ENCODE measurements at regions not wholly inside any gene's neighbourhood (a gene's known extent, or its start where the extent isn't known, plus 50 kb on each side); places are given as distances from the start of the nearest gene placed in this dataset.

GRCh38 chr6:5899216-5900045, 107.3 kb downstream of the NRN1 start:
- no peak overlapping the region for H3K4me3 ChIP-seq (ENCODE audit: low read depth, low read length)
- no peak for DNase-seq (ENCODE audit: low read depth)
- no peak for TF ChIP-seq CTCF (IDR thresholded peaks at IDR 0.05; ENCODE audit: insufficient read depth, low read depth, low read length)

GRCh38 chr6:5898563-5898962, 108.2 kb downstream of the NRN1 start:
- no peak overlapping the region for H3K4me3 ChIP-seq (ENCODE audit: low read depth, low read length)
- DNase-seq (ENCODE audit: low read depth) = no peak
- no peak for TF ChIP-seq CTCF (IDR thresholded peaks at IDR 0.05; ENCODE audit: insufficient read depth, low read depth, low read length)

GRCh38 chr6:5898102-5898501, 108.6 kb downstream of the NRN1 start:
- DNase-seq (ENCODE audit: low read depth) = no peak
- no peak for TF ChIP-seq CTCF (IDR thresholded peaks at IDR 0.05; ENCODE audit: insufficient read depth, low read depth, low read length)

GRCh38 chr6:5896476-5897200, 110.1 kb downstream of the NRN1 start:
- DNase-seq (ENCODE audit: low read depth) = no peak
- H3K4me3 ChIP-seq (ENCODE audit: low read depth, low read length) = no peak overlapping the region
- TF ChIP-seq CTCF (IDR thresholded peaks at IDR 0.05; ENCODE audit: insufficient read depth, low read depth, low read length) = no peak

More at GRCh38 chr6:5898102-5898501, 108.6 kb downstream of the NRN1 start:
- no peak overlapping the region for H3K4me3 ChIP-seq (ENCODE audit: low read depth, low read length)

GRCh38 chr6:5894357-5894756, 112.4 kb downstream of the NRN1 start:
- no peak for DNase-seq (ENCODE audit: low read depth)
- no peak for TF ChIP-seq CTCF (IDR thresholded peaks at IDR 0.05; ENCODE audit: insufficient read depth, low read depth, low read length)

GRCh38 chr6:5893295-5893694, 113.4 kb downstream of the NRN1 start:
- DNase-seq (ENCODE audit: low read depth) = no peak
- H3K4me3 ChIP-seq (ENCODE audit: low read depth, low read length) = no peak overlapping the region
- TF ChIP-seq CTCF (IDR thresholded peaks at IDR 0.05; ENCODE audit: insufficient read depth, low read depth, low read length) = no peak

More at GRCh38 chr6:5894357-5894756, 112.4 kb downstream of the NRN1 start:
- H3K4me3 ChIP-seq (ENCODE audit: low read depth, low read length) = no peak overlapping the region

Data from fibroblast of villous mesenchyme (primary cell).